Osteocyte (in vitro differentiated cells): ENCODE measurements at regions not wholly inside any gene's neighbourhood (a gene's known extent, or its start where the extent isn't known, plus 50 kb on each side); places are given as distances from the start of the nearest gene placed in this dataset.

Source experiments
- DNase-seq: peaks from one replicate; pipeline ENCODE4 v3.0.0; 2021; ENCODE audit warnings: mixed read lengths; ENCODE audit not compliant: unreplicated experiment; ENCODE audit errors: extremely low spot score
- H3K27ac Mint-ChIP-seq: one replicate; pipeline ENCODE4 v1.8.0; 2021; ENCODE audit warnings: mild to moderate bottlenecking, mixed read lengths; ENCODE audit not compliant: unreplicated experiment
- H3K27me3 Mint-ChIP-seq: one replicate; pipeline ENCODE4 v1.8.0; 2021; ENCODE audit warnings: mixed read lengths; ENCODE audit not compliant: unreplicated experiment
- H3K36me3 Mint-ChIP-seq: one replicate; pipeline ENCODE4 v1.8.0; 2021; ENCODE audit warnings: mixed read lengths; ENCODE audit not compliant: unreplicated experiment
- H3K4me1 Mint-ChIP-seq: one replicate; pipeline ENCODE4 v1.8.0; 2021; ENCODE audit warnings: mixed read lengths; ENCODE audit not compliant: unreplicated experiment
- H3K4me3 Mint-ChIP-seq: one replicate; pipeline ENCODE4 v1.8.0; 2021; ENCODE audit warnings: mild to moderate bottlenecking, moderate library complexity, mixed read lengths; ENCODE audit not compliant: unreplicated experiment
- H3K9me3 Mint-ChIP-seq: one replicate; pipeline ENCODE4 v1.8.0; 2021; ENCODE audit warnings: mixed read lengths; ENCODE audit not compliant: unreplicated experiment
- TF ChIP-seq, protein P1 (sequence below): fragments of 200-600 bp; sonication (generic); IDR thresholded peaks from 2 replicates; pipeline ENCODE4 v1.5.0; 2021; ENCODE audit warnings: antibody characterized with exemption, mild to moderate bottlenecking, moderate library complexity

DNA sequence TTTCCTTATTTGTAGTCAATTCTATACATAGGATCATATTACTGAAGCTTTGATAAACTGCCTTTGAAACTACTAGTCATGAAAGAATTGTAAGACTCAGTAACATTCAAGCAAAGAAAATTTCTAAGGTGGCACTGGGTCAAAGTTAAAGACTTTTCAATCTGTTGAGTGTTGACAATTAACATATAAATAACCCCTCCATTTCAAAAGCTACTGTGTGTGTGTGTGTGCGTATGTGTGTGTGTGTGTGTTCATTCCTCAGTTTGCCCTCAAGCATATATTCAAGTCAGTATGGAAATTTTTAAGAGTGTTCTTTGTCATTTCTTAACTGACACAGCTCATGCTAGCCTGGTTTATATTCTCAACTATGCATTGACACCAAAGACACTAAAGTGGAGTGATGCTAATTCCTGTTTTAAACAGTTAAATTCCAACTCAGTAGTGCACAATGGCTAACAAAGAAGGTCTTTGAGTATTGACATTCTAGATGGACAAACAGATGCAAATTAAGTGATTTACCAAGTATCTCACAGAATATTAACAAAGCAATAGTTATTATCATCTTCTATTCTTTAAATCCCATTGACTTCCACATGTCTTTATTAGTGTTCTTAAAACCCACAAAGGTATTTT is 314.8 kb upstream of the GRM3 start:
- H3K36me3 Mint-ChIP-seq, result no peaks in the 10 kb centered on the region
- no peaks in the 10 kb centered on the region for H3K27me3 Mint-ChIP-seq
- TF ChIP-seq, protein P1, sequence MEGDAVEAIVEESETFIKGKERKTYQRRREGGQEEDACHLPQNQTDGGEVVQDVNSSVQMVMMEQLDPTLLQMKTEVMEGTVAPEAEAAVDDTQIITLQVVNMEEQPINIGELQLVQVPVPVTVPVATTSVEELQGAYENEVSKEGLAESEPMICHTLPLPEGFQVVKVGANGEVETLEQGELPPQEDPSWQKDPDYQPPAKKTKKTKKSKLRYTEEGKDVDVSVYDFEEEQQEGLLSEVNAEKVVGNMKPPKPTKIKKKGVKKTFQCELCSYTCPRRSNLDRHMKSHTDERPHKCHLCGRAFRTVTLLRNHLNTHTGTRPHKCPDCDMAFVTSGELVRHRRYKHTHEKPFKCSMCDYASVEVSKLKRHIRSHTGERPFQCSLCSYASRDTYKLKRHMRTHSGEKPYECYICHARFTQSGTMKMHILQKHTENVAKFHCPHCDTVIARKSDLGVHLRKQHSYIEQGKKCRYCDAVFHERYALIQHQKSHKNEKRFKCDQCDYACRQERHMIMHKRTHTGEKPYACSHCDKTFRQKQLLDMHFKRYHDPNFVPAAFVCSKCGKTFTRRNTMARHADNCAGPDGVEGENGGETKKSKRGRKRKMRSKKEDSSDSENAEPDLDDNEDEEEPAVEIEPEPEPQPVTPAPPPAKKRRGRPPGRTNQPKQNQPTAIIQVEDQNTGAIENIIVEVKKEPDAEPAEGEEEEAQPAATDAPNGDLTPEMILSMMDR, result no peak
- no peak for DNase-seq
- no peaks in the 10 kb centered on the region for H3K4me1 Mint-ChIP-seq
- H3K9me3 Mint-ChIP-seq, result no peaks in the 10 kb centered on the region
- H3K27ac Mint-ChIP-seq, result no peak overlapping the region
- H3K4me3 Mint-ChIP-seq, result no peak overlapping the region

DNA sequence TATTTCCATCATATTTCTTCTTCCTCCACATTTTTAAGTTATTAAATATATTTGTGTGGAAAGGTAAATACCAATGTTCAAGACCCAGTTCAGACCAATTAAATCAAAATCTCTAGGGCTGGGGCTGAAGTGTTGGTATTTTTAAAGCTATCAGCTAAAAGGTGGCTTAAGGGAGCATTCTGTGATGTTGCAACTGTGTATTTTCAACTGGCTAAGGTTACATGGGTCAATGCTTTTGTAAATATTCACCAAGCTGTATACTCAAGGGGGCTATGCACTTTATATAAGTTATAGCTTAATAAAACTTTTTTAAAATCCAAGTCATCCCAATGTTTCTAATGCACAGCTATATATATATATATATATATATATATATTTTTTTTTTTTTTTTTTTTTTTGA is 316.9 kb upstream of the GRM3 start:
- Mint-ChIP-seq H3K36me3 (no peaks in the 10 kb centered on the region), H3K27me3 (no peaks in the 10 kb centered on the region), H3K4me3 (no peak overlapping the region), H3K27ac (no peak overlapping the region), H3K9me3 (no peaks in the 10 kb centered on the region), H3K4me1 (no peaks in the 10 kb centered on the region)
- no peak for DNase-seq
- TF ChIP-seq, protein P1, result no peak

DNA sequence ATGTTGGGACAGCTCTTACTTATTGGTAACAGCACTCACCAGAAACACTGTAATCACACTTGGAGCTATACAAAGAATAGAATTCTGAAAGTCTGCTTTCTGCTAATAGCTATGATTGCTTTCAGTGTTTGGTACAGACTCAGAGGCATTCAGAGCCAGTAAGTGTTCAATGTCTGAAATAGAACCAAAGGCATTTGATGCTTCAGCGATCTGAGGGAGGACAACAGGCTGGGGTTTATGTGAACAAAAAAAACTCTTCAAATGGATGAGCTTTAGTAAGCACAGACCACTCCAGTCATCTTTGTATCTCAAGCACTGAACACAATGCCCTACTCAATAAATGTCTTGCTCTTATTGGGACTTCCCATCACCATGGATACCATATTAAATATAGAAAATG is 322.8 kb upstream of the GRM3 start:
- Mint-ChIP-seq H3K4me1 (no peaks in the 10 kb centered on the region), H3K9me3 (no peaks in the 10 kb centered on the region), H3K27me3 (peaks cover 2% of the 10 kb centered on the region), H3K4me3 (no peak overlapping the region), H3K27ac (no peak overlapping the region), H3K36me3 (no peaks in the 10 kb centered on the region)
- no peak for DNase-seq
- TF ChIP-seq, protein P1, result no peak

DNA sequence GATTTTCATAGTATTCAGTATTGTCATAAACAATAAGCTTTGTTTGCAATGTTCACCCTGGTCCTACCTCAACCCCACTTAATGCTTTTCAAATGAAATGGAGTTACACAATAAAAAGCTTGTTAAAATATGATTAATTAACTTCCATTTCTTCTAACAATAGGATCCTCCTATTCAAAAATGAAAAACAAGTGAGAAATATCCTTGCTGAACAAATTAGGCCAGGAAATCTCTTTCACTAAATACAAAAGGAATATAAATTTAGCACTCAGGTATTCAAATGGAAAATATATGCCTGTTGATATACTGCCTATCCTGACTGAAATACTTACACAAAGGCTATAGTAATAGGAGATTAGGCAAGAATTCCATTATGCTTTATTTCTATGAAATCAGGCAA is 323.4 kb upstream of the GRM3 start:
- no peak for DNase-seq
- H3K27me3 Mint-ChIP-seq, result peaks cover 2% of the 10 kb centered on the region
- no peaks in the 10 kb centered on the region for H3K36me3 Mint-ChIP-seq
- TF ChIP-seq, protein P1, result no peak
- H3K4me3 Mint-ChIP-seq, result no peak overlapping the region
- no peaks in the 10 kb centered on the region for H3K9me3 Mint-ChIP-seq
- no peak overlapping the region for H3K27ac Mint-ChIP-seq
- H3K4me1 Mint-ChIP-seq, result no peaks in the 10 kb centered on the region

DNA sequence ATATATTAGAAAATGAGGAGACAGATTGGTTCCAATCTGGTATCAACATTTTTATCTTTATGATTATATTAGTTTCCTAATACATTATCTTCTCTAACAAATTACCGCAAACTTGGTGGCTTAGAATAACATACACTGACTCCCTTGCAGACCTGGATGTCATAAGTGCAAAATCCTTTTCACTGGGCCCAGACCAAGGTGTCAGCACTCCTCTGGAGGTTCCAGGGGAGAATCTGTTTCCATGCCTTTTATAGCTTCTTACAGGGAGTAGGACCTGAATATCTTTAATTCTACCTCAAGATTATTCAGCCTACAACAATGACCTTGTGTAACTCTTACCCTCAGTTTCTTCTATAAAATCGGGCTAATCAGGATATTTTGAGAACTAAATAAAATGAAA is 329.9 kb upstream of the GRM3 start:
- no peaks in the 10 kb centered on the region for H3K36me3 Mint-ChIP-seq
- no peak overlapping the region for H3K4me3 Mint-ChIP-seq
- no peaks in the 10 kb centered on the region for H3K9me3 Mint-ChIP-seq
- no peak for DNase-seq
- peaks cover 6% of the 10 kb centered on the region for H3K27me3 Mint-ChIP-seq
- TF ChIP-seq, protein P1, result no peak
- H3K27ac Mint-ChIP-seq, result no peak overlapping the region
- no peaks in the 10 kb centered on the region for H3K4me1 Mint-ChIP-seq
